Vagina (tissue), 2 donors: ENCODE measurements at regions not wholly inside any gene's neighbourhood (a gene's known extent, or its start where the extent isn't known, plus 50 kb on each side); places are given as distances from the start of the nearest gene placed in this dataset.

ENCODE experiments used
- DNase-seq, 2 donors: peaks; one replicate each; pipeline ENCODE4 v3.0.0-alpha.2; 2017; ENCODE audit errors: extremely low spot score in 2 of 2
- H3K27ac ChIP-seq: fragments of 200-600 bp; sonication (generic); one replicate; pipeline ENCODE4 v1.5.1; 2019
- H3K27me3 ChIP-seq: fragments of 200-600 bp; sonication (generic); one replicate; pipeline ENCODE4 v1.5.1; 2019
- H3K36me3 ChIP-seq, 2 donors: fragments of 200-600 bp; sonication (generic); one replicate each; pipeline ENCODE4 v1.5.1; 2017 to 2019
- H3K4me1 ChIP-seq: fragments of 200-600 bp; sonication (generic); one replicate; pipeline ENCODE4 v1.5.1; 2019
- H3K4me3 ChIP-seq, 2 donors: fragments of 200-600 bp; sonication (generic); 1 replicate in 1 of 2; 2 replicates in 1 of 2; pipeline ENCODE4 v1.5.1; 2016 to 2019
- H3K9me3 ChIP-seq: fragments of 200-600 bp; sonication (generic); one replicate; pipeline ENCODE4 v1.5.1; 2019
- CTCF ChIP-seq, 3 experiments: fragments of 450-650 bp in 2 of 3; fragments of 200-600 bp in 1 of 3; sonication (generic) in 1 of 3; IDR thresholded peaks; one replicate each; pipeline ENCODE4 v1.5.1; 2017 to 2019; ENCODE audit warnings: antibody characterized with exemption in 3 of 3, mild to moderate bottlenecking in 2 of 3, moderate library complexity in 2 of 3
- POLR2A ChIP-seq, 2 donors: fragments of 450-650 bp; IDR thresholded peaks; one replicate each; pipeline ENCODE4 v1.6.1; 2017; ENCODE audit warnings: antibody characterized with exemption in 2 of 2, mild to moderate bottlenecking in 2 of 2, moderate library complexity in 2 of 2
- POLR2AphosphoS5 ChIP-seq, 2 donors: sonication (generic); formaldehyde crosslinking; IDR thresholded peaks; one replicate each; pipeline ENCODE4 v1.9.0; 2017; ENCODE audit warnings: antibody characterized with exemption in 2 of 2, mild to moderate bottlenecking in 2 of 2, low read depth in 1 of 2; ENCODE audit not compliant: insufficient read depth in 1 of 2
- intact Hi-C: fragments of 100-400 bp; cut with DNase I; formaldehyde crosslinking; loops from one replicate; pipeline ENCODE4 v1.15.1; 2023

- intact Hi-C loops: no loop called here
- no peak overlapping the region for H3K4me3 ChIP-seq
Observed at GRCh38 chr6:85364344-85364743, 85.5 kb upstream of the NT5E start.

GRCh38 chr6:85363870-85364269 is 86.0 kb upstream of the NT5E start:
- H3K4me1 ChIP-seq: peaks cover 8% of the 10 kb centered on the region
- no peaks in the 10 kb centered on the region for H3K36me3 ChIP-seq
- no peaks in the 10 kb centered on the region for H3K9me3 ChIP-seq
- H3K27me3 ChIP-seq: no peaks in the 10 kb centered on the region
- no peak overlapping the region for H3K4me3 ChIP-seq
- no peak overlapping the region for H3K27ac ChIP-seq
- no peak for DNase-seq
- TF ChIP-seq CTCF (IDR thresholded peaks at IDR 0.05) (no peak), POLR2AphosphoS5 (IDR thresholded peaks at IDR 0.05; ENCODE audit: insufficient read depth in 1 of 2, low read depth in 1 of 2) (no peak), POLR2A (IDR thresholded peaks at IDR 0.05) (no peak)
- intact Hi-C loops: no loop called here

More at GRCh38 chr6:85364344-85364743, 85.5 kb upstream of the NT5E start:
- H3K4me1 ChIP-seq: peaks cover 8% of the 10 kb centered on the region
- H3K27me3 ChIP-seq: no peaks in the 10 kb centered on the region
- H3K27ac ChIP-seq: no peak overlapping the region
- TF ChIP-seq POLR2AphosphoS5 (IDR thresholded peaks at IDR 0.05; ENCODE audit: insufficient read depth in 1 of 2, low read depth in 1 of 2): no peak
- no peak for TF ChIP-seq POLR2A (IDR thresholded peaks at IDR 0.05)
- TF ChIP-seq CTCF (IDR thresholded peaks at IDR 0.05): no peak
- no peaks in the 10 kb centered on the region for H3K9me3 ChIP-seq
- H3K36me3 ChIP-seq: no peaks in the 10 kb centered on the region
- no peak for DNase-seq

GRCh38 chr6:85362652-85363310 is 87.1 kb upstream of the NT5E start:
- H3K4me3 ChIP-seq: no peak overlapping the region
- intact Hi-C loops: no loop called here
- no peaks in the 10 kb centered on the region for H3K9me3 ChIP-seq
- H3K36me3 ChIP-seq: no peaks in the 10 kb centered on the region
- H3K27ac ChIP-seq: no peak overlapping the region
- no peaks in the 10 kb centered on the region for H3K27me3 ChIP-seq
- peaks cover 8% of the 10 kb centered on the region for H3K4me1 ChIP-seq
- DNase-seq: no peak
- no peak for TF ChIP-seq POLR2A (IDR thresholded peaks at IDR 0.05)
- no peak for TF ChIP-seq CTCF (IDR thresholded peaks at IDR 0.05)
- TF ChIP-seq POLR2AphosphoS5 (IDR thresholded peaks at IDR 0.05; ENCODE audit: insufficient read depth in 1 of 2, low read depth in 1 of 2): no peak

GRCh38 chr6:85361643-85362014 is 88.3 kb upstream of the NT5E start:
- Histone ChIP-seq H3K27me3 (no peaks in the 10 kb centered on the region), H3K36me3 (no peaks in the 10 kb centered on the region), H3K4me1 (peaks cover 8% of the 10 kb centered on the region), H3K9me3 (no peaks in the 10 kb centered on the region), H3K4me3 (no peak overlapping the region), H3K27ac (peak overlapping the region; percentile 60)
- TF ChIP-seq CTCF (IDR thresholded peaks at IDR 0.05): no peak
- TF ChIP-seq POLR2AphosphoS5 (IDR thresholded peaks at IDR 0.05; ENCODE audit: insufficient read depth in 1 of 2, low read depth in 1 of 2): no peak
- TF ChIP-seq POLR2A (IDR thresholded peaks at IDR 0.05): no peak
- intact Hi-C loops: no loop called here
- no peak for DNase-seq

- Histone ChIP-seq H3K9me3 (no peaks in the 10 kb centered on the region), H3K4me3 (no peak overlapping the region), H3K4me1 (peaks cover 8% of the 10 kb centered on the region), H3K27ac (peak overlapping the region; percentile 60), H3K27me3 (no peaks in the 10 kb centered on the region), H3K36me3 (no peaks in the 10 kb centered on the region)
- intact Hi-C loops: no loop called here
- no peak for TF ChIP-seq POLR2A (IDR thresholded peaks at IDR 0.05)
- peak in 1 of 2 donors; percentile 68 for TF ChIP-seq POLR2AphosphoS5 (IDR thresholded peaks at IDR 0.05; ENCODE audit: insufficient read depth in 1 of 2, low read depth in 1 of 2)
- no peak for DNase-seq
Observed at GRCh38 chr6:85360794-85361642, 88.9 kb upstream of the NT5E start.
